ENCODE measurements at regions not wholly inside any gene's neighbourhood (a gene's known extent, or its start where the extent isn't known, plus 50 kb on each side); places are given as distances from the start of the nearest gene placed in this dataset.

DNA sequence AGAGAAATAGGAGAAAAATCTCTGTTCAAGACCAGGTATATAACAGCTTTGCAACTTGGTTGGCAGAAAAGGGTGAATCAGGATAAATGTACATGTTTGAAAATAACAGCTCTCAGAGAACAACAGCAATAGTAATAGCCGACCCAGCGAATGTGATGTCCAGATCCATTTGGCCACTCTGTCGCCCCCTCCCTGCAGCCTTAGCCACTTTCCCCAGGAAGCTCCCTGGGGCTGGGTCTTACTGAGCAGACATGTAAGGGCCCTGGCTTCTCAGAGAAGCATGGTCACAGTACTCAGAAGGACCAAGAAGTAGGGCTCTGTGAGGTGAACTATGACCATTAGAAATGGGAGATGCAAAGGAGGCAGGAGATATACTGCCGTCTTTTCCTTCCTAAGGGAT is 154.1 kb upstream of the SNX19 start:
- TF ChIP-seq, protein P1, sequence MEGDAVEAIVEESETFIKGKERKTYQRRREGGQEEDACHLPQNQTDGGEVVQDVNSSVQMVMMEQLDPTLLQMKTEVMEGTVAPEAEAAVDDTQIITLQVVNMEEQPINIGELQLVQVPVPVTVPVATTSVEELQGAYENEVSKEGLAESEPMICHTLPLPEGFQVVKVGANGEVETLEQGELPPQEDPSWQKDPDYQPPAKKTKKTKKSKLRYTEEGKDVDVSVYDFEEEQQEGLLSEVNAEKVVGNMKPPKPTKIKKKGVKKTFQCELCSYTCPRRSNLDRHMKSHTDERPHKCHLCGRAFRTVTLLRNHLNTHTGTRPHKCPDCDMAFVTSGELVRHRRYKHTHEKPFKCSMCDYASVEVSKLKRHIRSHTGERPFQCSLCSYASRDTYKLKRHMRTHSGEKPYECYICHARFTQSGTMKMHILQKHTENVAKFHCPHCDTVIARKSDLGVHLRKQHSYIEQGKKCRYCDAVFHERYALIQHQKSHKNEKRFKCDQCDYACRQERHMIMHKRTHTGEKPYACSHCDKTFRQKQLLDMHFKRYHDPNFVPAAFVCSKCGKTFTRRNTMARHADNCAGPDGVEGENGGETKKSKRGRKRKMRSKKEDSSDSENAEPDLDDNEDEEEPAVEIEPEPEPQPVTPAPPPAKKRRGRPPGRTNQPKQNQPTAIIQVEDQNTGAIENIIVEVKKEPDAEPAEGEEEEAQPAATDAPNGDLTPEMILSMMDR (conservative IDR thresholded peaks at IDR 0.05 in 1 of 2, IDR thresholded peaks at IDR 0.05 in 1 of 2; ENCODE audit: extremely low read depth in 1 of 2, insufficient read depth in 1 of 2, low read depth in 1 of 2, low read length in 2 of 2) = no peak
- TF ChIP-seq EZH2 (IDR thresholded peaks at IDR 0.05; ENCODE audit: borderline replicate concordance, low read length) = no peak

All from mammary epithelial cell (primary cell).